ENCODE measurements at regions not wholly inside any gene's neighbourhood (a gene's known extent, or its start where the extent isn't known, plus 50 kb on each side); places are given as distances from the start of the nearest gene placed in this dataset.

- no peak for TF ChIP-seq CTCF (IDR thresholded peaks at IDR 0.05)
- TF ChIP-seq EP300 (IDR thresholded peaks at IDR 0.05) = no peak
- no peak for TF ChIP-seq POLR2A (IDR thresholded peaks at IDR 0.05)
Observed at GRCh38 chr16:55016515-55016914, 85.8 kb downstream of the IRX5 start.

Data from tibial nerve (tissue), 4 donors.